ENCODE measurements at regions not wholly inside any gene's neighbourhood (a gene's known extent, or its start where the extent isn't known, plus 50 kb on each side); places are given as distances from the start of the nearest gene placed in this dataset.

DNA sequence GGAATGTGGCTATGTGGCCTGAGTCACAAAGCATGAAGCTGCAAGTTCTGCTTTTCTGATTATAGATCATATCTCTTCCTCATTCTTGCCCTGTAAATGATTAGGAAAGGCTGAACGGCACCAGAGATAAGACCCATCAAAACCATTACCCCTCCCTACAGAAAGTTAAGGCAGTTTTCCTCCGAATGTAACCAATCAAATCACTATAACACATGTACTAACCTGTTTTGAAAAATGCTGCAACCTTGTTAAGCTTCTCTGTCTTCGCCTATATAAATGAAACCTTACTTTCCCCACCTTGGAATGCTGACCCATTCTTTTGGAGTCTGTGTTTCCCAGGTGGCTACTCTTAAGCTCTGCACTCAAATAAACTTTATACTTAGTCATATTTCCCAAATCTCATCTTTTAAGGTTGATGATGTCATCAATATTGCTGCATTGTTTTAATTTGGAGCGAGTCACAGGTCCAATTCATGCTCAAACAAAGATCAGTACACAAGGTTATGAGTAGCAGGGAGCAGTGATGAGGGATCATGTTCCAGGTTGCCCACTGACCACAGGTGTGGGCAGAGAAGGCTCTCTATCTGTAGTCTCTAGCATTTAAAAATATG is 662.3 kb downstream of the IRS1 start:
- DNase-seq (no peak), ATAC-seq (no peak)
- intact Hi-C loops (cut with micrococcal nuclease): no loop called here

DNA sequence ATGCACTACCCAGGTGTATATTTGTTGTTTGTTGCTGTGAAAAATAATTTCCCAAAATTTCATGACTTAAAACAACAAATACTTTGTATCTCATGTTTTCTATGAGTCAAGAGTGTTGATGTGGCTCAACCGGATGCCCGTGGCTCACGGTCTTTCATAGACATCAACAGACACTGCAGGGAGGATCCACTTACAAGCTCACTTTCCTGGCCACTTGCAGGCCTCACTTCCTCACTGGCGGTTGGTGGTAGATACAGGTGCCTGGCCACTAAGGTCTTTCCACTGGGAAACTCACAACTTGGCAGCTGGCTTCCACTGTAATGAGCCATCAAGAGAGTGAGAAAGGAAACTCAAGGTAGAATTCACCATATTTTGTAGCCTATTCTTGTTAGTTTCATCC is 662.9 kb downstream of the IRS1 start:
- ATAC-seq (no peak), DNase-seq (no peak)
- intact Hi-C loops (cut with micrococcal nuclease): no loop called here

DNA sequence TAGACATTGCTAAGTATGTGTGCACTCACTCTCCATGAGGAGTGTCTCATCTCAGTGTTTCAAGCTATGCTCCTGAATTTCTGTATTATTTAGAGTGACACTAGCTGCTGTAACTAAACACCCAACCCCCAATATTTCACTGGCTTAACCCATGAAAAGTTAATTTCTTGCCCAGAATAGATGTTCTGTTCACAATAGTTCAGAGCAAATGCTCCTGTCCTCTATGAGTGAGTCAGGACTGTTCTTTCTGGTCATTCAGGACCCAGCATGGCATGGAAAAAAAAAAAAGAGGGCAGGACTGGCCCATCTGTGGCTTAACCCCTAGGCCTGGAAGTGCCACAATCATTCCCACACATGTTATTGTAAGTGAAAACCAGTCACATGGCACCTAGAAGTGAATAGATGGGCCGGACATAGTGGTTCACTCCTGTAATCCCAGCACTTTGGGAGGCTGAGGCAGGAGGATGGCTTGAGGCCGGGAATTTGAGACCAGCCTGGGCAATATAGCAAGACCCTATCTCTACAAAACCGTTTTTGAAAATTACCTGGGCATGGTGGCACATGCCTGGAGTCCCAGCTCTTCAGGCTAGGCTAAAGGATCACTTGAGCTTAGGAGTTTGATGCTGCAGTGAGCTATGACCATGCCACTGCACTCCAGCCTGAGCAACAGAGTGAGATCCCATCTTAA is 663.6 kb downstream of the IRS1 start:
- intact Hi-C loops (cut with micrococcal nuclease): no loop called here
- no peak for ATAC-seq
- DNase-seq: no peak

DNA sequence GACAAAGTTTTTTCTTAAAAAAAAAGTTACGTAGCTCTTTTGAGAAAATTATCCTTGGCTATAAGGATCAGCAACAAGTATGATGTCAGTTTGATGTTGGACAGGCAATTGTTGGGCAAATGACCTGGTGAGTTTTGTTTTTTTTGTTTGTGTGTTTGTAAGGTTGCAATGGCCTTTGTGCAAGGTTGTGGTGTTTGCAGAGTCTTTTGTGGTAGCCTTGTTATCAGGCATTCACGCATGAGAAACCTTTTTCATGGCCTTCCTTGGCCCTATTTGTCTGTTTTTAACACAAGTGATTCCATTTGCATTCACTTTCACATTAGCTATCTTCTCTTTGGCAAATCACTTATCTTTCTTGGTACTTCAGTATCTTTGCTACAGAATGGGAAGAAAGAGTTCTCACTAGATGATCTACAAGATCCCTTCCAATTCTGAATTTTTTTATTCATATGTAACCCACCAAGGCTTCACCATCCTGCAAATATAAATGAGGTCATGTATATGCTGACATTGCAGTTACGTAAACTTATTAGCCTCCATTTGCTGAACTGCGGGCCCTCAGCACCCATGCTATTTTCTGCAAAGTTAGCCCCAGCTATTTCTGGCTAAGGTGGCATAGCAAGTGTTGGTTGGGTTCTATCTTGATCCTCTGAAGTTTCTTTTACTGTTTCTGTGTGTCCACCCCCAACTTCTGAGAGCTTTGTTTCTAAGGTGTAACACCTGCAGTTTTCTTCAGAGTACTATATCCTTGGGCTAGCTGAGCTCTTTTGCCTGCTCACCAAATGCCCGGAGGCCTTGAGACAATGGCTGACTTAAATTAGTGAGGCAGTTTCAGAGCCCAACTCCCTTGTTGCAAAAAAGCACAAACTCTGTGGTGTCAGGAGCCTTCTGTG is 667.1 kb downstream of the IRS1 start:
- intact Hi-C loops (cut with micrococcal nuclease): no loop called here
- DNase-seq (no peak), ATAC-seq (no peak)

DNA sequence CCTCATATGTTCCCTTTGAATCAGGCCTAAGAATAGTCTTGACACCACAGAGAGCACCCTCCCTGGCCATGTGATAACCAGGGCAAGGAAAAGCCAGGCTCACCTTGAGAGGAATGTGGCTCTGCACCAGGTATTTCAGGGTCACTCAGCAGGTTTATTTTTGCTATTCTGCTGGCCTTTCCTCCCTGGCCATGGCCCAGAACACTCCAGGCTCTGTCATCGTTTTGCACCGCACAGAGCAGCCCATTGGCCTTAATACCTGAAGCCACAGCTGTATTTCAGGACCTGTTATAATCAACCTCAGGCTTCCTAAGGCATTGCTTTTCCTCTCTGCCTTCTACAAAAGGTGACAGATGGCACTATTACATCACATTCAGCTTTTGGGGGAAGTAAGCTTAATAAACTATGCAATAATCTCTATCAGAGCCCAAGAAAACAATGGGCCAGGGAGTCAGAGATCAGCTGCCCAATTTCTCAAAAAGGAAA is 668.3 kb downstream of the IRS1 start:
- DNase-seq (peak; percentile 73), ATAC-seq (peak; percentile 100)
- intact Hi-C loops (cut with micrococcal nuclease): no loop called here

DNA sequence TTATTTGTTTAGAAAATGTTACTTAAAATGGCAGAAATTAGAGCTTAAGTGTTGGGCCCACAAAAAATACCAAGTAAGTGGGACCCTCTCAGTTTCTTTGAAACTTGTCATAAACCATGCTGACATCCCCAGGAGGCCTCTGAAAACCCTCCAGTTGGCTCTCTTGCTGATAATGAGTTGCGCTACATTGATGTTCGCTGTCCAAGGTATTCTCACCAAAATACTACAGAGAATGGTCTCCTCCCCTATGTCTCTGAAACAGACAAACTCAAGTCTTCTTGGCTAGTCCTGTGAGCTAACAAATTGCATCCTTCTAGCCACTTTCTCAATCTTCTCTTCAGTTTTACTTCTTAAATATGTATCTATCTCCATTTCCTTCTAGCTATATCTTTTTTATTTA is 669.4 kb downstream of the IRS1 start:
- no peak for ATAC-seq
- DNase-seq: no peak
- intact Hi-C loops (cut with micrococcal nuclease): no loop called here

DNA sequence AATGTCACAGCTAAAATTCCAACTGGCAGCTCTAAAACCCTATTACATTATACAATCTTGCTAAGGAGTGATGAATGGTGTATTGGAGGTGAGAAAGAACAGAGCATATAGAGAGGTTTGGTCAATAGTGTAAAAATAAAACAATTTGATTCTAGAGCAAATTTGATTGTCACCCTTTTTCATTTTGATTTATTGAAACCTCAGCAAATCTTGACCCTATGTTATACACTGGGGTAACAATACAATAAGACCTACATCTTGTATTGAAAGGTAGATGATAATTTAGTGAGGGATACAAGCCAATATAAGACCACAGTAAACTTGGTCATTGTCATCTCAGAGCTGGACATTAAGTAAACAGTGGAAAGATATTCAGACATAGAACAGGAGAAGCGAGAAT is 671.9 kb downstream of the IRS1 start:
- intact Hi-C loops (cut with micrococcal nuclease): loop anchor here (2.0 kb wide), 1 partner anchor 33 kb away; no protein-coding TSS in a partner anchor
- DNase-seq (no peak), ATAC-seq (no peak)

DNA sequence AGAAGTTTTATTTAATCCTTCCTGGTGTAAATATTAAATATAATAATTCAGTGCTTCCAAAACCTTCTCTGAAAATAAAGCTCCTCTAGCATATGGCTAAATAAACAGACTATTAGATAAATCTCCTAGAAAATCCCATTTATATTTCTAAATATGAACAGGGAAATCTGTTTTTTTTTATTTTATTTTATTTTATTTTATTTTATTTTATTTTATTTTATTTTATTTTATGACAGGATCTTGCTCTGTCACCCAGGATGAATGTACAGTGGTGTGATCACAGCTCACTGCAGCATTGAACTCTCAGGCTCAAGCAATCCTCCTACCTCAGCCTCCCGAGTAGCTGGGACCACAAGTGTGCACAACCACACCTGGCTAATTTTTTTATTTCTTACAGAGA is 673.5 kb downstream of the IRS1 start:
- DNase-seq (no peak), ATAC-seq (no peak)
- intact Hi-C loops (cut with micrococcal nuclease): no loop called here

DNA sequence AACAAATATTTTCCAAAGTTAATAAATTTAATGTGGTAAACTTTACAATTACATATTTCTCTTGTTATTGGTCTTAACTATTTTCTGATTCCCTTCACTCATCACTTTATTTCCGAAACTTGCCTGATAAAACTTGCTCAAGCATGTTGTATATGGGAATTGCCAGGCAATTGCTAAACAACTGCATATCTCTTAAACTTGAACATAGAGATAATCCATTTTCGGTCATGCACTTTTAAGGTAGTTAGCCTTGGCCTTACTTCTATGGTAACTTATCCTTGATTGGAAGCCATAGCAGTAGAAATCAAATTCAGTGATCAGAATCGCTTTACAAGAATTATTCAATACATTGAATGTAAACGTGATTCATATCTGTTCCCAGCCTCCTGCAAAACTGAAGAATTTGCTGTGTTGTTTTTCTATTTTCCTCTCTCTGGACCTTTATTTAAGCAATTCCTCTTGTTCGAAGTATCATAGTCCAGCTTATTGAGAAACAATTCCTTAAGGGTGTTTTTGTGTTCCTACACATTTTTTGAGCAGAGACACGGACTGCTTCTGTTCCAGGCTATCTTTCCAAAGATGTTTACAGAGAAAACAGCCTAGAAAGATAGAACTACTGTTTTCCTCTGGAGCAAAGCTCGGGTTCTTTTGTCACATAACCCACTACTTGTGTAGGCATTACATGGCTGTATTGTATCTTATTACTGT is 674.3 kb downstream of the IRS1 start:
- peak; percentile 35 for ATAC-seq
- DNase-seq: no peak
- intact Hi-C loops (cut with micrococcal nuclease): no loop called here

DNA sequence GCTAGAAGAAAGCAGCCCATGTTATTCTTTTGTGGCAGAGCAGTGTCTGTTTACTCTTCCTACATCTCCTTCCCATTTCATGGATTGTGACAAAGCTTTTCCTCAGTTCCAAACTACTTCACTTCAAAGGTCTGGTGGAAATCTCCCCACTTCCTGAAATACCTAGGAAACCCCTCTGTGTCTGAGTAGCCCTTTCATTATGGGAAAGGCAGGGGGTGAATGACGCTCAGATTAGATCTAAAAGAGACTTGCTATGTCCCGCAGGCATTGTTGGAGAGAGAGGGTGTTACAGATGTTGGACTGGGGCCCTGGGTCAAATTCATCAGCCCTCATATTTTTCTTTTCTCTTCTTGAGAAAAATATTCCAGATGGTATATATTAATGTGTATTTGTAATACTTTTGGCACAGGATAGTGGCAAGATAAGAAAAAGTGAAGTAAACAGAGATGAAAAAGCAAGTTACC is 675.0 kb downstream of the IRS1 start:
- intact Hi-C loops (cut with micrococcal nuclease): no loop called here
- no peak for DNase-seq
- peak; percentile 67 for ATAC-seq

DNA sequence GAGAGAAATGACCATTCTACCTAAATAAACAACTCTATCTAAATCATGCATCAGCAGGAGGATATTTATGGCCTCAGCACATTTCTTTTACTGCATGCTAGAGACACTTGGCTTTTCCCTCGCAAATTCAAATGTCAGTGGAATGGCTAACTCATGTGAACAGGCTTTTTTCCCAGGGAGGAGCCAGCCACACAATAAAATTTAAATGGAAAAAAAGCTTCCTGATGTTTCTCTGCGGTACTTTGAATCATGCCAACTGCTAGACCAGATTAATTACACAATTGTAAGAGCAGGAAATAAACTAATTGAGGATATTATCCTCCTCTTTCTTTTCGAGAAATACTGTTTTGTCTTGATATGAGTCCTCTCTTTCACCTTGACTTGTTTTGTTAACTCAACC is 676.3 kb downstream of the IRS1 start:
- ATAC-seq (no peak), DNase-seq (no peak)
- intact Hi-C loops (cut with micrococcal nuclease): no loop called here

DNA sequence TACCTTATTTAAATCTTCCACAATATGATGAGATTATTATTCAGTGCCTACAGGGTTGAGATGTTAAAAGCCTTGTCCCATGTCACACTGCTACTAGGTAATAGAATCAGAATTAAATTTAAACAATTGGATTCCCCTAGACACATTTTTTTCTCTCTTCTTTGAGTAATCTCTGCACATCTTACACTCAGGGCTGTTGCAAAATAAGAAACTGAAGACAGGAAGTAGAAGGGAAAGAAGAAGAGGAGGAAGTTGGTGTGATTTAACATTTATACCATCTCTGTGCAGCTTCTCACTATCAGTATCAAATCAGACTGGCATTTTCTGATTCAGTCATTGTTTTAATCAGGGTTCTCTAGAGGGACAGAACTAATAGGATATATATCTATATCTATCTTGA is 677.6 kb downstream of the IRS1 start:
- intact Hi-C loops (cut with micrococcal nuclease): no loop called here
- ATAC-seq (no peak), DNase-seq (no peak)

DNA sequence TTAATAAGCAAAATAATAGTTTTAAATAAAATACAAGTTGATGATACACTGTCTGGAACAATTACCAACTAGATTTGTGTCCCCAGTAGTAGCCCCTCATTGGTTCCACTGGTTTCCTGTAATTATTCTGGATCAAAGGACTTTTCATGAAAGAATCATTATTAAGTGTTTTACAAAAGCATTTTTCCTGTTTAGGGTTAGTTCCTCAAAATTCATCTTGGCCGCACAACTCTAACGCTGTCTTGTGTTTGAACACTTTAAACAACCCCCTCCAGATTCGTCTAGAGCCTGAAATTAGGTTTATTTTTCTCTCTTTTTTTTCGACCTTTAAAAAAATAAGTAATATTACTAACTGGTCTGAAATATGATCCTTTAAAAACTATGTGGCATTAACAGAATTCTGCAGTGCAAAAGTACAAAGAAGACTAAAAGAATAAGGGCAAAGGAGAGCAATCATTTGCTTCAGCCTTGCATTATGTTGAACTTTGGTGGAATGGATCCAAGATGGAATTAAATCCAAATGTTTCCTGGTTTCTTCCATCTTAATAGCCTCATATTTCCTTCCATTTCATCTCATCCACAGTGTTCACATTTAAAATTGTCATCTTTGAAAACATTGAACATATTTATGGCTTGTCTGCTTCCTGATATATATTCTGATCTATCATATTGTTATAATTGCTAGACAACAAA is 678.4 kb downstream of the IRS1 start:
- no peak for DNase-seq
- intact Hi-C loops (cut with micrococcal nuclease): no loop called here
- no peak for ATAC-seq

DNA sequence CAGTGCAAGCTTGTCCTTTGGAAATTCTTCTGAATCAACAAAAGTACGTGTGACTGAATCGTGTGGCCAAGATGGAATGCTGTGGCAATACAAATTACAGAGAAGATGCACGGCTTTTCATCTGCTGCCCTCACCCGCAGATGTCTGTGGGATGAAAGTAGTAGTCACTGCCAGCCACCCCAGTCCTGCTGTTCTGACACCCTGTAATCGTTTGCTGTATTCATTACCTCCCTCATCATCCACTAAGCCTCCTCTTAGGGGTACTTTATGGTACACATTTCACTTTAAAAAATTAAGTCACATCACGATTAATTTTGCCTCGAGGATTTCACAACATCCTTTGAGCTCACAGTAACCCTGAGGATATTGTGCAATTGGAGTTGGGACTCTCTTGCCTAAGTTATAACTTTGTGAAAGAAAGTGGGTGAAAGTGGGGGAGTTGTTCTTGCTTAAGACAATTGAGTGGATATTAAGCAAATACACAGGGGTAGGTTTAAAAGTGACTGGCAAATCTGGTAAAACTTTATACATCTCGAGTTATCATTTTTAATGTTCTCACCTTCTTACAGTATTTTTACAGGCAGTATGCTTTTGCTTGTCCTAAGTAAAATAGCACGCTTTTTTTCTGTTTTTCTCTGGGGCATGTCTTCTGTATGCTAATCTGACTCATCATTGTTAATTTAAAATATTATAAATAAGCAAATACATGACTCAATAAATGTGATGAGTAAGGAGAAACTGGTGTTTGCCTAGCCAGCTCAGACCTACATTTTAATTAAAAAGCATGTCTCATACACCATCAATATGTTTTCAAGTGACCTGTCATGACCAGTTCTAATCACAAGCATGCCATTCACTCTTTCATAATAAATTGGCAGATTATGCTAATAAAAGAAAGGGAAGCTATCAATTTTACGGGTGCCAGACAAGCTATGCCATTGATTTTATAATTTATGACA is 680.9 kb downstream of the IRS1 start:
- intact Hi-C loops (cut with micrococcal nuclease): no loop called here
- ATAC-seq: peak; percentile 87

DNA sequence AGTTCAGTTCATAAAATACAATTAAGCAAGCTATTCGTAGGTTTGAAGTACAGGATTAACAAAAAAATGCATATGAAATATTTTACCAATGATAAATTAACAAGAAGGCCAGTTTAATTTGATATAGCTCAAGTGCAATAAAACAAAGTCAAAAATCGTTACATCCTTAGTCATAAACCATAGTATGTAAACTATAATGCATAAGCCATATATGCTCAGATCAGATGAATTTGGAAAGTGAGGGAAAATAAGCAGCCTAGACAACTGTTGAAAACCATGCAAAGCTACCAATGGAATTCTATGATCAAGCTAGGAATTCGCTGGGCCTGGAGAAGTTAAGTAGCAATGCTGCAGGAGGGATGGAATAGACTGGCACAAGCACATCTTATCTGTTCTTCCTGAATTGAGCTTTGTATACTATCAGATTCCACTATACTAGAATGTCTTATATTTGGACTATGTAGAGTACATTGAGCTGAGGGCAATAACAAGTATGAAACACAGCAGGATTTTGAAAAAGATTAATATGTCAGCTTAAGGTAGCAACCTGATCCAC is 682.0 kb downstream of the IRS1 start:
- no peak for DNase-seq
- intact Hi-C loops (cut with micrococcal nuclease): no loop called here
- ATAC-seq: no peak

More for the DNA sequence above, 680.9 kb downstream of the IRS1 start:
- DNase-seq: peak; percentile 16

DNA sequence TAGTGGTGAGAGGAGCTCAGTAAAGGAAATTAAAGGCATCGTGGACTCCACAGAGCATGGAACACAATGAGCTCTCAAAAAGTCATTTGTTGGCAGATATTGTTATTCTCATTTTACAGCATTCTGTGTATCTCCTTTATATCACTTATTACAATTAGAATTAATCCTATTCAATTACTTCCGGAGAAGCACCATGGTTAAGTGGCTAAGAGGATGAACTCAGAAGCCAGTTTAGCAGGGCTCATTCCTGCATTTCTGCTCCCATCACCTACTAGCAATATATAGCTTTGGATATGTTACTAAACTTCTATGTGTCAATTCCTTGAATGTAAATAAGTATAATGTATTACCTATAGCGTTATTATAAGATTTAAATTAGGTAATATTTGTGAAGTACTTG is 683.3 kb downstream of the IRS1 start:
- no peak for ATAC-seq
- intact Hi-C loops (cut with micrococcal nuclease): no loop called here
- no peak for DNase-seq

DNA sequence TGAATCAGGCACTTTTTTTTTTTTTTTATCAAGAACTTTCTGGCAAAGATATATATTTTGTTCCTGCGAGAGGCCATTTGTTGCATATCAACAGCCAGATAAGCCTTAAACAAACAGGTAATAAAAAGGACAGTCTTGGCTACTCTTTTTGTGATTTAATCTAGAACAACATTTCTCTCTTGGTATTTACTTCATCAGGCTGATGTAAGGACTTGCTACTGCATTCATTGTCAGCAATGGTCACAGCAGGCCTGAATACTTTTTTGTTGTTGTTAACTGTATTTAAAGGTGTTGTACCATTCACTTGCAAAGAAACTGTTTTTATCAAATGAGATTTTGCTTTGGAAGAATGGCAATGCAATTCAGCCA is 683.8 kb downstream of the IRS1 start:
- DNase-seq: no peak
- ATAC-seq: no peak
- intact Hi-C loops (cut with micrococcal nuclease): no loop called here
